B cell (primary cell): ENCODE measurements at regions not wholly inside any gene's neighbourhood (a gene's known extent, or its start where the extent isn't known, plus 50 kb on each side); places are given as distances from the start of the nearest gene placed in this dataset.

ENCODE experiments used
- ATAC-seq: fragments of 200-7000 bp; cut with Tn5 transposase; one replicate; pipeline ENCODE4 v1.10.0; 2021; ENCODE audit warnings: low read depth, mild to moderate bottlenecking, moderate number of reproducible peaks, moderate library complexity
- CTCF ChIA-PET: fragments of 350-600 bp; sonication (Branson Sonifier 250); formaldehyde crosslinking; loops from one replicate; lab custom pipeline; 2021; ENCODE audit warnings: antibody characterized with exemption, inconsistent platforms; lab: Charles Lee
- POLR2A ChIA-PET: fragments of 350-600 bp; sonication (Branson Sonifier 250); formaldehyde crosslinking; loops from one replicate; lab custom pipeline; 2021; ENCODE audit warnings: antibody characterized with exemption; lab: Charles Lee
- DNase-seq: peaks from one replicate; pipeline ENCODE4 v3.0.0; 2013
- H2AFZ ChIP-seq: 2 replicates; pipeline ENCODE4 v1.6.1; 2012; ENCODE audit warnings: mild to moderate bottlenecking, low read depth, low read length; ENCODE audit not compliant: insufficient read depth, poor library complexity, severe bottlenecking
- H3K27ac ChIP-seq, 2 donors: 1 replicate in 1 of 2; 2 replicates in 1 of 2; pipeline ENCODE4 v1.5.1; 2012 to 2013; ENCODE audit warnings: low read length in 2 of 2, mild to moderate bottlenecking in 2 of 2, moderate library complexity in 1 of 2
- H3K27me3 ChIP-seq, 4 experiments: fragments of 200-600 bp in 1 of 4; sonication (generic) in 1 of 4; replicated peaks in 1 of 4; 1 replicate in 2 of 4; 2 replicates in 2 of 4; pipeline versions ENCODE4 v1.6.1 to v1.7.0; 2013 to 2016; ENCODE audit warnings: low read length in 3 of 4, mild to moderate bottlenecking in 2 of 4, mixed read lengths in 1 of 4, moderate library complexity in 1 of 4; ENCODE audit not compliant: insufficient read depth in 4 of 4, control insufficient read depth in 3 of 4; ENCODE audit errors: control extremely low read depth in 1 of 4
- H3K36me3 ChIP-seq, 2 experiments: replicated peaks in 1 of 2; 1 replicate in 1 of 2; 2 replicates in 1 of 2; pipeline versions ENCODE4 v1.6.1 to v1.7.1; 2013; ENCODE audit warnings: low read length in 1 of 2; ENCODE audit not compliant: insufficient read depth in 2 of 2, control insufficient read depth in 1 of 2; ENCODE audit errors: control extremely low read depth in 1 of 2, extremely low read depth in 1 of 2
- H3K4me1 ChIP-seq, 2 donors: fragments of 200-600 bp in 1 of 2; sonication (generic) in 1 of 2; 1 replicate in 1 of 2; 2 replicates in 1 of 2; pipeline versions ENCODE4 v1.5.1 to v1.6.1; 2013 to 2017; ENCODE audit warnings: low read length in 2 of 2; ENCODE audit not compliant: control insufficient read depth in 2 of 2, insufficient read depth in 2 of 2
- H3K4me2 ChIP-seq: replicated peaks from 2 replicates; pipeline ENCODE3; 2012; ENCODE audit warnings: mild to moderate bottlenecking, low read depth, low read length; ENCODE audit not compliant: poor library complexity, severe bottlenecking
- H3K4me3 ChIP-seq, 5 experiments: fragments of 200-600 bp in 1 of 5; sonication (generic) in 1 of 5; 1 replicate in 3 of 5; 2 replicates in 2 of 5; pipeline versions ENCODE4 v1.5.1 to v1.7.0; 2011 to 2016; ENCODE audit warnings: low read length in 4 of 5, mild to moderate bottlenecking in 4 of 5, low read depth in 2 of 5, control low read depth in 1 of 5, moderate library complexity in 1 of 5; ENCODE audit not compliant: insufficient read depth in 1 of 5; ENCODE audit errors: control extremely low read depth in 1 of 5, extremely low read depth in 1 of 5
- H3K79me2 ChIP-seq: fragments of 200-600 bp; sonication (generic); one replicate; pipeline ENCODE4 v1.6.0; 2016; ENCODE audit warnings: low read length; ENCODE audit not compliant: control insufficient read depth, insufficient read depth
- H3K9ac ChIP-seq: fragments of 200-600 bp; sonication (generic); 2 replicates; pipeline ENCODE4 v1.6.1; 2017; ENCODE audit warnings: mild to moderate bottlenecking, low read length, moderate library complexity
- H3K9me3 ChIP-seq, 3 donors: one replicate each; pipeline versions ENCODE4 v1.6.1 to v1.7.1; 2013; ENCODE audit warnings: low read length in 2 of 3; ENCODE audit not compliant: control insufficient read depth in 2 of 3, insufficient read depth in 1 of 3; ENCODE audit errors: control extremely low read depth in 1 of 3
- H4K20me1 ChIP-seq: 2 replicates; pipeline ENCODE4 v1.6.0; 2012; ENCODE audit warnings: mild to moderate bottlenecking, low read length; ENCODE audit not compliant: insufficient read depth, control insufficient read depth, poor library complexity, severe bottlenecking
- H3K27ac Mint-ChIP-seq: one replicate; pipeline ENCODE4 v1.8.0; 2021; ENCODE audit warnings: mixed read lengths
- H3K27me3 Mint-ChIP-seq: one replicate; pipeline ENCODE4 v1.8.0; 2021; ENCODE audit warnings: mixed read lengths
- H3K4me1 Mint-ChIP-seq: one replicate; pipeline ENCODE4 v1.8.0; 2021; ENCODE audit warnings: mixed read lengths
- H3K4me3 Mint-ChIP-seq: one replicate; pipeline ENCODE4 v1.8.0; 2021; ENCODE audit warnings: mixed read lengths
- H3K9me3 Mint-ChIP-seq: one replicate; pipeline ENCODE4 v1.8.0; 2022; ENCODE audit warnings: mixed read lengths; ENCODE audit not compliant: insufficient read depth
- CTCF ChIP-seq: fragments of 200-600 bp; IDR thresholded peaks from one replicate; pipeline ENCODE4 v1.8.0; 2022; ENCODE audit warnings: antibody characterized with exemption, mild to moderate bottlenecking
- EZH2 ChIP-seq: IDR thresholded peaks from 2 replicates; pipeline ENCODE4 v1.6.1; 2012; ENCODE audit warnings: borderline replicate concordance, low read depth, mild to moderate bottlenecking, moderate library complexity, low read length; ENCODE audit not compliant: insufficient read depth, poor library complexity, severe bottlenecking
- WGBS: methylation state at CpG from one replicate; pipeline ENCODE4 v1.1.5; 2013; ENCODE audit warnings: missing lambda C conversion rate; ENCODE audit not compliant: insufficient coverage; 5-methylcytosine and 5-hydroxymethylcytosine counted together
- intact Hi-C: fragments of 100-400 bp; cut with micrococcal nuclease; formaldehyde crosslinking; loops from one replicate; pipeline ENCODE4 v1.10.0; 2022

DNA sequence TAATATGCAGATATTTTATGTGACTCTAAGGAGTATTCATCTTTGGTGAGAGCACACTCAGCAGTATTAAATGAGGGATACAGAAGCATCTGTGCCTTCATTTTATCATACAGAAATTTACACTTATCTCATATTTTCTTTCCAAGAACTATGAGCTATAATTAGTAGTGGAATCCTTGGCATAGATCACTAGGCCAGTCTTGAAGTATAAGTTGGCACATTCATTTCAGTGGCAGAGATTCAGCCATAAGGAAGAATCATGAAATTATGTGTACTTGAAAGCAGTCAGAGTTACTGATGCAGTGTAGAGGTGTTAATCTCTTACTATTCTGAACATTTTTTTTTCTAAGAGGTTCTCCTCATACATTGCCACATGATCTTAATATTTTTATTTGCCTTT is 393.6 kb upstream of the GOLIM4 start:
- POLR2A ChIA-PET: no interaction called here
- no peak overlapping the region for H2AFZ ChIP-seq

GRCh38 chr3:168485936-168486335 is 390.2 kb upstream of the GOLIM4 start:
- no peak for ATAC-seq
- ChIA-PET CTCF (no interaction called here), POLR2A (no interaction called here)
- intact Hi-C loops: no loop called here
- H3K9ac ChIP-seq: no peak overlapping the region
- no peak overlapping the region for H3K27ac ChIP-seq
- H3K9me3 ChIP-seq: no peaks in the 10 kb centered on the region
- no peak overlapping the region for H2AFZ ChIP-seq
- H3K4me1 Mint-ChIP-seq: no peaks in the 10 kb centered on the region
- no peak overlapping the region for H3K4me3 ChIP-seq
- no peaks in the 10 kb centered on the region for H4K20me1 ChIP-seq
- H3K79me2 ChIP-seq: no peaks in the 10 kb centered on the region
- WGBS: no CpG with 5 or more reads among the region's 2 CpGs
- no peaks in the 10 kb centered on the region for H3K36me3 ChIP-seq
- no peak overlapping the region for H3K4me2 ChIP-seq
- no peak for DNase-seq
- no peaks in the 10 kb centered on the region for H3K27me3 ChIP-seq
- no peaks in the 10 kb centered on the region for H3K27me3 Mint-ChIP-seq
- no peaks in the 10 kb centered on the region for H3K4me1 ChIP-seq
- no peak for TF ChIP-seq EZH2
- no peak overlapping the region for H3K27ac Mint-ChIP-seq
- no peaks in the 10 kb centered on the region for H3K9me3 Mint-ChIP-seq
- no peak overlapping the region for H3K4me3 Mint-ChIP-seq

More for the DNA sequence above, 393.6 kb upstream of the GOLIM4 start:
- no peak overlapping the region for H3K4me3 Mint-ChIP-seq
- no peaks in the 10 kb centered on the region for H3K27me3 Mint-ChIP-seq
- Histone ChIP-seq H3K79me2 (no peaks in the 10 kb centered on the region), H3K9ac (no peak overlapping the region), H3K4me1 (no peaks in the 10 kb centered on the region), H3K4me2 (no peak overlapping the region), H3K4me3 (no peak overlapping the region), H3K27me3 (no peaks in the 10 kb centered on the region), H3K9me3 (no peaks in the 10 kb centered on the region), H3K36me3 (no peaks in the 10 kb centered on the region), H4K20me1 (no peaks in the 10 kb centered on the region), H3K27ac (no peak overlapping the region)
- TF ChIP-seq EZH2 (no peak), CTCF (no peak)
- CTCF ChIA-PET: no interaction called here
- no peak overlapping the region for H3K27ac Mint-ChIP-seq
- DNase-seq: no peak
- H3K4me1 Mint-ChIP-seq: no peaks in the 10 kb centered on the region
- intact Hi-C loops: no loop called here
- ATAC-seq: no peak
- no peaks in the 10 kb centered on the region for H3K9me3 Mint-ChIP-seq
